ENCODE measurements at regions not wholly inside any gene's neighbourhood (a gene's known extent, or its start where the extent isn't known, plus 50 kb on each side); places are given as distances from the start of the nearest gene placed in this dataset.

- Histone ChIP-seq H3K4me3 (ENCODE audit: low read depth in 1 of 2, low read length in 2 of 2) (no peak overlapping the region), H3K27me3 (ENCODE audit: low read depth, low read length) (no peaks in the 10 kb centered on the region), H3K4me1 (ENCODE audit: control insufficient read depth in 1 of 2, insufficient read depth in 2 of 2, low read length in 2 of 2) (no peaks in the 10 kb centered on the region), H3K36me3 (ENCODE audit: control insufficient read depth in 1 of 2, insufficient read depth in 2 of 2, low read length in 2 of 2) (no peaks in the 10 kb centered on the region), H3K27ac (ENCODE audit: low read length) (no peak overlapping the region), H3K9me3 (ENCODE audit: control insufficient read depth in 1 of 2, low read length in 2 of 2) (no peaks in the 10 kb centered on the region)
Observed at GRCh38 chr7:156145184-156145583, 332.9 kb upstream of the SHH start.

GRCh38 chr7:156143683-156144082 lies 331.4 kb upstream of the SHH start:
- no peaks in the 10 kb centered on the region for H3K36me3 ChIP-seq (ENCODE audit: control insufficient read depth in 1 of 2, insufficient read depth in 2 of 2, low read length in 2 of 2)
- no peaks in the 10 kb centered on the region for H3K4me1 ChIP-seq (ENCODE audit: control insufficient read depth in 1 of 2, insufficient read depth in 2 of 2, low read length in 2 of 2)
- H3K9me3 ChIP-seq (ENCODE audit: control insufficient read depth in 1 of 2, low read length in 2 of 2): no peaks in the 10 kb centered on the region
- H3K4me3 ChIP-seq (ENCODE audit: low read depth in 1 of 2, low read length in 2 of 2): no peak overlapping the region
- H3K27ac ChIP-seq (ENCODE audit: low read length): no peak overlapping the region
- H3K27me3 ChIP-seq (ENCODE audit: low read depth, low read length): no peaks in the 10 kb centered on the region

- Histone ChIP-seq H3K4me3 (ENCODE audit: low read depth in 1 of 2, low read length in 2 of 2) (no peak overlapping the region), H3K36me3 (ENCODE audit: control insufficient read depth in 1 of 2, insufficient read depth in 2 of 2, low read length in 2 of 2) (no peaks in the 10 kb centered on the region), H3K4me1 (ENCODE audit: control insufficient read depth in 1 of 2, insufficient read depth in 2 of 2, low read length in 2 of 2) (no peaks in the 10 kb centered on the region), H3K27me3 (ENCODE audit: low read depth, low read length) (no peaks in the 10 kb centered on the region), H3K27ac (ENCODE audit: low read length) (no peak overlapping the region), H3K9me3 (ENCODE audit: control insufficient read depth in 1 of 2, low read length in 2 of 2) (no peaks in the 10 kb centered on the region)
Observed at GRCh38 chr7:156143158-156143557, 330.9 kb upstream of the SHH start.

GRCh38 chr7:156141941-156142340 lies 329.7 kb upstream of the SHH start:
- H3K9me3 ChIP-seq (ENCODE audit: control insufficient read depth in 1 of 2, low read length in 2 of 2): peaks cover 0 to 5% of the 10 kb centered on the region in 2 donors
- no peak overlapping the region for H3K27ac ChIP-seq (ENCODE audit: low read length)
- H3K36me3 ChIP-seq (ENCODE audit: control insufficient read depth in 1 of 2, insufficient read depth in 2 of 2, low read length in 2 of 2): no peaks in the 10 kb centered on the region
- no peaks in the 10 kb centered on the region for H3K4me1 ChIP-seq (ENCODE audit: control insufficient read depth in 1 of 2, insufficient read depth in 2 of 2, low read length in 2 of 2)
- H3K27me3 ChIP-seq (ENCODE audit: low read depth, low read length): no peaks in the 10 kb centered on the region
- no peak overlapping the region for H3K4me3 ChIP-seq (ENCODE audit: low read depth in 1 of 2, low read length in 2 of 2)

GRCh38 chr7:156140896-156141295 lies 328.6 kb upstream of the SHH start:
- peaks cover 0 to 5% of the 10 kb centered on the region in 2 donors for H3K9me3 ChIP-seq (ENCODE audit: control insufficient read depth in 1 of 2, low read length in 2 of 2)
- no peaks in the 10 kb centered on the region for H3K36me3 ChIP-seq (ENCODE audit: control insufficient read depth in 1 of 2, insufficient read depth in 2 of 2, low read length in 2 of 2)
- no peaks in the 10 kb centered on the region for H3K27me3 ChIP-seq (ENCODE audit: low read depth, low read length)
- no peaks in the 10 kb centered on the region for H3K4me1 ChIP-seq (ENCODE audit: control insufficient read depth in 1 of 2, insufficient read depth in 2 of 2, low read length in 2 of 2)
- no peak overlapping the region for H3K27ac ChIP-seq (ENCODE audit: low read length)
- no peak overlapping the region for H3K4me3 ChIP-seq (ENCODE audit: low read depth in 1 of 2, low read length in 2 of 2)

GRCh38 chr7:156140447-156140846 lies 328.2 kb upstream of the SHH start:
- no peaks in the 10 kb centered on the region for H3K4me1 ChIP-seq (ENCODE audit: control insufficient read depth in 1 of 2, insufficient read depth in 2 of 2, low read length in 2 of 2)
- H3K36me3 ChIP-seq (ENCODE audit: control insufficient read depth in 1 of 2, insufficient read depth in 2 of 2, low read length in 2 of 2): no peaks in the 10 kb centered on the region
- no peaks in the 10 kb centered on the region for H3K27me3 ChIP-seq (ENCODE audit: low read depth, low read length)
- no peak overlapping the region for H3K4me3 ChIP-seq (ENCODE audit: low read depth in 1 of 2, low read length in 2 of 2)
- peaks cover 0 to 5% of the 10 kb centered on the region in 2 donors for H3K9me3 ChIP-seq (ENCODE audit: control insufficient read depth in 1 of 2, low read length in 2 of 2)
- H3K27ac ChIP-seq (ENCODE audit: low read length): no peak overlapping the region

- Histone ChIP-seq H3K9me3 (ENCODE audit: control insufficient read depth in 1 of 2, low read length in 2 of 2) (peaks cover 0 to 5% of the 10 kb centered on the region in 2 donors), H3K36me3 (ENCODE audit: control insufficient read depth in 1 of 2, insufficient read depth in 2 of 2, low read length in 2 of 2) (no peaks in the 10 kb centered on the region), H3K27ac (ENCODE audit: low read length) (no peak overlapping the region), H3K4me3 (ENCODE audit: low read depth in 1 of 2, low read length in 2 of 2) (no peak overlapping the region), H3K4me1 (ENCODE audit: control insufficient read depth in 1 of 2, insufficient read depth in 2 of 2, low read length in 2 of 2) (no peaks in the 10 kb centered on the region), H3K27me3 (ENCODE audit: low read depth, low read length) (no peaks in the 10 kb centered on the region)
Observed at GRCh38 chr7:156139633-156140032, 327.4 kb upstream of the SHH start.

- Histone ChIP-seq H3K9me3 (ENCODE audit: control insufficient read depth in 1 of 2, low read length in 2 of 2) (peaks cover 0 to 5% of the 10 kb centered on the region in 2 donors), H3K36me3 (ENCODE audit: control insufficient read depth in 1 of 2, insufficient read depth in 2 of 2, low read length in 2 of 2) (no peaks in the 10 kb centered on the region), H3K27me3 (ENCODE audit: low read depth, low read length) (no peaks in the 10 kb centered on the region), H3K27ac (ENCODE audit: low read length) (no peak overlapping the region), H3K4me3 (ENCODE audit: low read depth in 1 of 2, low read length in 2 of 2) (no peak overlapping the region), H3K4me1 (ENCODE audit: control insufficient read depth in 1 of 2, insufficient read depth in 2 of 2, low read length in 2 of 2) (no peaks in the 10 kb centered on the region)
Observed at GRCh38 chr7:156139112-156139511, 326.8 kb upstream of the SHH start.

- H3K27me3 ChIP-seq (ENCODE audit: low read depth, low read length): no peaks in the 10 kb centered on the region
- H3K27ac ChIP-seq (ENCODE audit: low read length): no peak overlapping the region
- no peak overlapping the region for H3K4me3 ChIP-seq (ENCODE audit: low read depth in 1 of 2, low read length in 2 of 2)
- H3K4me1 ChIP-seq (ENCODE audit: control insufficient read depth in 1 of 2, insufficient read depth in 2 of 2, low read length in 2 of 2): no peaks in the 10 kb centered on the region
- no peaks in the 10 kb centered on the region for H3K9me3 ChIP-seq (ENCODE audit: control insufficient read depth in 1 of 2, low read length in 2 of 2)
- H3K36me3 ChIP-seq (ENCODE audit: control insufficient read depth in 1 of 2, insufficient read depth in 2 of 2, low read length in 2 of 2): no peaks in the 10 kb centered on the region
Observed at GRCh38 chr7:156131881-156132280, 319.6 kb upstream of the SHH start.

GRCh38 chr7:156129522-156129921 lies 317.3 kb upstream of the SHH start:
- H3K27me3 ChIP-seq (ENCODE audit: low read depth, low read length): no peaks in the 10 kb centered on the region
- no peaks in the 10 kb centered on the region for H3K9me3 ChIP-seq (ENCODE audit: control insufficient read depth in 1 of 2, low read length in 2 of 2)
- no peaks in the 10 kb centered on the region for H3K4me1 ChIP-seq (ENCODE audit: control insufficient read depth in 1 of 2, insufficient read depth in 2 of 2, low read length in 2 of 2)
- no peak overlapping the region for H3K27ac ChIP-seq (ENCODE audit: low read length)
- no peaks in the 10 kb centered on the region for H3K36me3 ChIP-seq (ENCODE audit: control insufficient read depth in 1 of 2, insufficient read depth in 2 of 2, low read length in 2 of 2)
- H3K4me3 ChIP-seq (ENCODE audit: low read depth in 1 of 2, low read length in 2 of 2): no peak overlapping the region

GRCh38 chr7:156128496-156128895 lies 316.2 kb upstream of the SHH start:
- H3K4me3 ChIP-seq (ENCODE audit: low read depth in 1 of 2, low read length in 2 of 2): no peak overlapping the region
- no peaks in the 10 kb centered on the region for H3K9me3 ChIP-seq (ENCODE audit: control insufficient read depth in 1 of 2, low read length in 2 of 2)
- no peaks in the 10 kb centered on the region for H3K36me3 ChIP-seq (ENCODE audit: control insufficient read depth in 1 of 2, insufficient read depth in 2 of 2, low read length in 2 of 2)
- no peaks in the 10 kb centered on the region for H3K4me1 ChIP-seq (ENCODE audit: control insufficient read depth in 1 of 2, insufficient read depth in 2 of 2, low read length in 2 of 2)
- H3K27ac ChIP-seq (ENCODE audit: low read length): no peak overlapping the region
- no peaks in the 10 kb centered on the region for H3K27me3 ChIP-seq (ENCODE audit: low read depth, low read length)

GRCh38 chr7:156127166-156128134 lies 315.2 kb upstream of the SHH start:
- no peaks in the 10 kb centered on the region for H3K36me3 ChIP-seq (ENCODE audit: control insufficient read depth in 1 of 2, insufficient read depth in 2 of 2, low read length in 2 of 2)
- H3K27me3 ChIP-seq (ENCODE audit: low read depth, low read length): no peaks in the 10 kb centered on the region
- no peak overlapping the region for H3K4me3 ChIP-seq (ENCODE audit: low read depth in 1 of 2, low read length in 2 of 2)
- H3K9me3 ChIP-seq (ENCODE audit: control insufficient read depth in 1 of 2, low read length in 2 of 2): no peaks in the 10 kb centered on the region
- H3K27ac ChIP-seq (ENCODE audit: low read length): no peak overlapping the region
- H3K4me1 ChIP-seq (ENCODE audit: control insufficient read depth in 1 of 2, insufficient read depth in 2 of 2, low read length in 2 of 2): no peaks in the 10 kb centered on the region
